Endothelial cell (in vitro differentiated cells): ENCODE measurements at regions not wholly inside any gene's neighbourhood (a gene's known extent, or its start where the extent isn't known, plus 50 kb on each side); places are given as distances from the start of the nearest gene placed in this dataset.
"Not testable (repeated sequence)": the region's sequence is repeated elsewhere in the genome, so short reads cannot be mapped to it uniquely, and the experiment has no call there.

Experiments used
- DNase-seq: peaks from one replicate; pipeline ENCODE4 v3.0.0; 2021; ENCODE audit warnings: low spot score
- H3K27ac Mint-ChIP-seq: one replicate; pipeline ENCODE4 v1.8.0; 2021; ENCODE audit warnings: mixed read lengths, inconsistent platforms; ENCODE audit not compliant: unreplicated experiment
- H3K27me3 Mint-ChIP-seq: one replicate; pipeline ENCODE4 v1.8.0; 2021; ENCODE audit warnings: mild to moderate bottlenecking, moderate library complexity, mixed read lengths, inconsistent platforms; ENCODE audit not compliant: unreplicated experiment
- H3K36me3 Mint-ChIP-seq: one replicate; pipeline ENCODE4 v1.8.0; 2021; ENCODE audit warnings: mild to moderate bottlenecking, low read depth, mixed read lengths, inconsistent platforms; ENCODE audit not compliant: unreplicated experiment
- H3K4me1 Mint-ChIP-seq: one replicate; pipeline ENCODE4 v1.8.0; 2021; ENCODE audit warnings: mild to moderate bottlenecking, mixed read lengths, inconsistent platforms; ENCODE audit not compliant: unreplicated experiment
- H3K4me3 Mint-ChIP-seq: one replicate; pipeline ENCODE4 v1.8.0; 2021; ENCODE audit warnings: mild to moderate bottlenecking, mixed read lengths, inconsistent platforms; ENCODE audit not compliant: unreplicated experiment
- H3K9me3 Mint-ChIP-seq: one replicate; pipeline ENCODE4 v1.8.0; 2021; ENCODE audit warnings: mixed read lengths, inconsistent platforms; ENCODE audit not compliant: unreplicated experiment
- TF ChIP-seq, protein P1 (sequence below): fragments of 200-600 bp; sonication (generic); IDR thresholded peaks from one replicate; pipeline ENCODE4 v1.5.0; 2021; ENCODE audit warnings: antibody characterized with exemption; ENCODE audit not compliant: unreplicated experiment

GRCh38 chr14:28163897-28164296, 602.7 kb upstream of the FOXG1 start:
- no peaks in the 10 kb centered on the region for H3K27me3 Mint-ChIP-seq
- H3K4me3 Mint-ChIP-seq: no peak overlapping the region
- TF ChIP-seq, protein P1, sequence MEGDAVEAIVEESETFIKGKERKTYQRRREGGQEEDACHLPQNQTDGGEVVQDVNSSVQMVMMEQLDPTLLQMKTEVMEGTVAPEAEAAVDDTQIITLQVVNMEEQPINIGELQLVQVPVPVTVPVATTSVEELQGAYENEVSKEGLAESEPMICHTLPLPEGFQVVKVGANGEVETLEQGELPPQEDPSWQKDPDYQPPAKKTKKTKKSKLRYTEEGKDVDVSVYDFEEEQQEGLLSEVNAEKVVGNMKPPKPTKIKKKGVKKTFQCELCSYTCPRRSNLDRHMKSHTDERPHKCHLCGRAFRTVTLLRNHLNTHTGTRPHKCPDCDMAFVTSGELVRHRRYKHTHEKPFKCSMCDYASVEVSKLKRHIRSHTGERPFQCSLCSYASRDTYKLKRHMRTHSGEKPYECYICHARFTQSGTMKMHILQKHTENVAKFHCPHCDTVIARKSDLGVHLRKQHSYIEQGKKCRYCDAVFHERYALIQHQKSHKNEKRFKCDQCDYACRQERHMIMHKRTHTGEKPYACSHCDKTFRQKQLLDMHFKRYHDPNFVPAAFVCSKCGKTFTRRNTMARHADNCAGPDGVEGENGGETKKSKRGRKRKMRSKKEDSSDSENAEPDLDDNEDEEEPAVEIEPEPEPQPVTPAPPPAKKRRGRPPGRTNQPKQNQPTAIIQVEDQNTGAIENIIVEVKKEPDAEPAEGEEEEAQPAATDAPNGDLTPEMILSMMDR: no peak
- H3K27ac Mint-ChIP-seq: no peak overlapping the region
- H3K4me1 Mint-ChIP-seq: no peaks in the 10 kb centered on the region
- H3K36me3 Mint-ChIP-seq: no peaks in the 10 kb centered on the region
- H3K9me3 Mint-ChIP-seq: no peaks in the 10 kb centered on the region
- DNase-seq: no peak

GRCh38 chr14:28187902-28188830, 578.4 kb upstream of the FOXG1 start:
- not testable (repeated sequence) for H3K36me3 Mint-ChIP-seq, H3K9me3 Mint-ChIP-seq, DNase-seq, H3K27ac Mint-ChIP-seq, H3K4me1 Mint-ChIP-seq, H3K27me3 Mint-ChIP-seq, H3K4me3 Mint-ChIP-seq

GRCh38 chr14:28196878-28197277, 569.7 kb upstream of the FOXG1 start:
- Mint-ChIP-seq H3K4me3 (no peak overlapping the region), H3K9me3 (no peaks in the 10 kb centered on the region), H3K4me1 (no peaks in the 10 kb centered on the region), H3K36me3 (no peaks in the 10 kb centered on the region), H3K27me3 (no peaks in the 10 kb centered on the region), H3K27ac (no peak overlapping the region)
- TF ChIP-seq, protein P1: no peak
- DNase-seq: no peak

GRCh38 chr14:28220391-28220790, 546.2 kb upstream of the FOXG1 start:
- Mint-ChIP-seq H3K9me3 (no peaks in the 10 kb centered on the region), H3K27me3 (no peaks in the 10 kb centered on the region), H3K4me1 (no peaks in the 10 kb centered on the region), H3K27ac (no peak overlapping the region), H3K36me3 (no peaks in the 10 kb centered on the region), H3K4me3 (no peak overlapping the region)
- TF ChIP-seq, protein P1: no peak
- no peak for DNase-seq

DNA sequence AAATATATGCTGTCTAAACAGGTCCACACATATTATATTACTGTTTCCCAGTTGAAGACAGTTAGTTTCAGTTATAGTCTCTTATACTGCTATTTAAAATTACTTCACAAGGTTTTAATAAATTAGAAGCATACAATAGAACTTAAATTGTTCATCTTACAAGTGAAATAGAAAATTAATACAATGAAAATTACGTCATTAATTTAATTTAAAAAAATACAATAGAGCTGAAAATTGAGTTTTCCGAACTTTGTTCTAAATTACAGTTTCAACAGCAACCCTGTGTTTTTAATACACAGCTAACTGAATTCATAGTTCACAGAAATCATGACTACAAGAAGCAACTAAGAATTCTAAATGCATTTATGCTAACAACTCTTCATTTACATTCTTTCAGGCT, 525.7 kb upstream of the FOXG1 start:
- Mint-ChIP-seq H3K27me3 (no peaks in the 10 kb centered on the region), H3K9me3 (peaks cover 6% of the 10 kb centered on the region), H3K4me3 (no peak overlapping the region), H3K27ac (no peak overlapping the region), H3K4me1 (no peaks in the 10 kb centered on the region), H3K36me3 (no peaks in the 10 kb centered on the region)
- TF ChIP-seq, protein P1: no peak
- no peak for DNase-seq
